Fibroblast of villous mesenchyme (primary cell): ENCODE measurements at regions not wholly inside any gene's neighbourhood (a gene's known extent, or its start where the extent isn't known, plus 50 kb on each side); places are given as distances from the start of the nearest gene placed in this dataset.

ENCODE experiments used
- DNase-seq: peaks from one replicate; pipeline ENCODE4 v3.0.0-alpha.2; 2010; ENCODE audit warnings: low read depth
- H3K4me3 ChIP-seq: 2 replicates; pipeline ENCODE4 v1.5.1; 2011; ENCODE audit warnings: low read depth, mild to moderate bottlenecking, low read length
- TF ChIP-seq, protein P1 (sequence below): IDR thresholded peaks from 2 replicates; pipeline ENCODE4 v1.5.1; 2012; ENCODE audit warnings: low read depth, mild to moderate bottlenecking, low read length; ENCODE audit not compliant: insufficient read depth

DNA sequence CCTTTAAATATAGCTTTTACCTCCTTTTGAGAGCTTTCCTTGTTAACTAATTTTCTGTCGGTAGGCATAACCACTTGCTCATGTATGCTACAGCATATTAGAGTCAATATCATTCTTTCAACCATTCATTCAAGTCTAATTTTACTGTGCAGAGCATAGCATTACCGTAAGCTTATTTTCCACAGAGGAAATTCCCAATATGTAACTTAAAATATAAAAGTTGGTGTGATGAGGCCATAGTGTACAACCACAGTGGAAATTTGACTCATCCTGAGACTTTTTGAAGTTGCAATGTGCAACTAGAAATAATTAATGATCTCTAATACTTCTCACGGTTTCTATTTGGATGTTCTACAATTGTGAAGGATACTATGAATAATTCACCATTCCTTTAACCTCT, 80.6 kb upstream of the KLF6 start:
- no peak for DNase-seq
- TF ChIP-seq, protein P1, sequence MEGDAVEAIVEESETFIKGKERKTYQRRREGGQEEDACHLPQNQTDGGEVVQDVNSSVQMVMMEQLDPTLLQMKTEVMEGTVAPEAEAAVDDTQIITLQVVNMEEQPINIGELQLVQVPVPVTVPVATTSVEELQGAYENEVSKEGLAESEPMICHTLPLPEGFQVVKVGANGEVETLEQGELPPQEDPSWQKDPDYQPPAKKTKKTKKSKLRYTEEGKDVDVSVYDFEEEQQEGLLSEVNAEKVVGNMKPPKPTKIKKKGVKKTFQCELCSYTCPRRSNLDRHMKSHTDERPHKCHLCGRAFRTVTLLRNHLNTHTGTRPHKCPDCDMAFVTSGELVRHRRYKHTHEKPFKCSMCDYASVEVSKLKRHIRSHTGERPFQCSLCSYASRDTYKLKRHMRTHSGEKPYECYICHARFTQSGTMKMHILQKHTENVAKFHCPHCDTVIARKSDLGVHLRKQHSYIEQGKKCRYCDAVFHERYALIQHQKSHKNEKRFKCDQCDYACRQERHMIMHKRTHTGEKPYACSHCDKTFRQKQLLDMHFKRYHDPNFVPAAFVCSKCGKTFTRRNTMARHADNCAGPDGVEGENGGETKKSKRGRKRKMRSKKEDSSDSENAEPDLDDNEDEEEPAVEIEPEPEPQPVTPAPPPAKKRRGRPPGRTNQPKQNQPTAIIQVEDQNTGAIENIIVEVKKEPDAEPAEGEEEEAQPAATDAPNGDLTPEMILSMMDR, result no peak
- H3K4me3 ChIP-seq, result no peak overlapping the region

DNA sequence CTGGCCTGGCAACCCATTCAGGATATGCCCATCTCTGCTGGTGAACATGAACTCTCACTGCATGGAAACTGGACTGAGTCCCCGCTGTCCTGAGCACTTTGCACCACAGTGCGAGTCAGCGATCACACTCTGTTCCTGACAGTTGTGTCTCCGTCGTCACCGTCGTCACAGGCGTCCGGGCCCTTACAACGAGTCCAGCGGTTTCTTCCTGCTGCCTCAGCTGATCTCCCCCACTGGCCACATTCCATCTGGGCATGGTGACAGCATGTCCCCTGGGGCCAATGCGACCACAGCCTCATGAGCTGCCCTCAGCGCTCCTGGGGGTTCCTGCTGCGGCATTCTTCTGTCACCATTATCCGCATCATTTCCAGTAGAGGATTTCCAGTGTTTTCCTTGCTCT, 76.8 kb upstream of the KLF6 start:
- no peak for DNase-seq
- TF ChIP-seq, protein P1, result no peak
- H3K4me3 ChIP-seq, result no peak overlapping the region

DNA sequence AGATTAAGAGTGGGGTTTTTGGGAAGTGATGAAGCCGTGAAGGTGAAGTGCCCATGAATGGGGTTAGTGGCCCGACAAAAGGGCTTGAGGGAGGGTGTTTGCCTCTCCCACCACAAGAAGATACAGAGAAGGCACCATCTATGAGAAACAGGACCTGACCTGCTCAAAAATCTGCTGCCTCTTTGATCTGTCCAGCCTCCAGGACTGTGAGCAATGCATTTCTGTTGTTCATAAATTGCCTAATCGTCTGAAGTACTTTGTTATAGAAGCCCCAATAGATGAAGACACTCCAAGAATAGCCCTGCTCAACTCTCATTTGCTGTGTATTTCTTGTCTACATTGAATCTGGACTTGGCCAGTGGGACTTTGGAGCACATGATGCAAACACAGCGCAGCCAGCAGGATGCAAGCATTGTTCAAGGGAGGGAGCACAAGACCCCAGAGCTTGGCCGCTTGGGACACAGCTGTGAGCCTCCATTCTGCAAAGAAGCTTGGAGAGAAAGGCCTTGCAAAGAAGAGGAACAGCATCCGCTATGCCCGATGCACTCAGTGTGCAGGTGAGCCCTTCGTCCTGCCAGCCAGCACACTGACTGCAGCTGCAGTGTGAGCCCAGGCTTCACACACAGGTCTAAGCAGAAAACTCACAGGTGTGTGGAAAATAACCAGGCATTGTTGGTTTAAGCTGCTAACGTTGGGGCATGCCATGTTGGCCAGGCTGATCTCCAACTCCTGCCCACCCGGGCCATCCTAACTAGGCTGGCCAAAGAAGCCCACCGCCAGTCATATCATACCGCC, 73.2 kb upstream of the KLF6 start:
- no peak overlapping the region for H3K4me3 ChIP-seq
- no peak for DNase-seq
- TF ChIP-seq, protein P1, result no peak

DNA sequence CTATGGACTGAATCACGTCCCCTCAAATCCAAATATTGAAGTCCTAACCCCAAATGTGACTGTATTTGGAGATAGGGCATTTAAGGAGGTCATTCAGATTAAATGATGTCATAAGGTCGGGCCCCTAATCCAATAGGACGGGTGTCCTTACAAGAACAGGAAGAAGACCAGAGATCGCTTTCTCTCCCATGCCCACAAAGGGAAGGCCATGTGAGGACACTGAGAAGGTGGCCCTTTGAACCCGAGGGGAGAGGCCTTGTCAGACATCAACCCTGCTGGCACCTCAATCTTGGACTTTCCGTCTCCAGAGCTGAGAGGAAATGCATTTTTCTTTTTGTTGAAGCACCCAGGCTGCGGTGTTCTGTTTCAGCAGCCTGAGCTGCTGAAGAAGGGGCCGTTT, 72.3 kb upstream of the KLF6 start:
- TF ChIP-seq, protein P1, result no peak
- no peak for DNase-seq

DNA sequence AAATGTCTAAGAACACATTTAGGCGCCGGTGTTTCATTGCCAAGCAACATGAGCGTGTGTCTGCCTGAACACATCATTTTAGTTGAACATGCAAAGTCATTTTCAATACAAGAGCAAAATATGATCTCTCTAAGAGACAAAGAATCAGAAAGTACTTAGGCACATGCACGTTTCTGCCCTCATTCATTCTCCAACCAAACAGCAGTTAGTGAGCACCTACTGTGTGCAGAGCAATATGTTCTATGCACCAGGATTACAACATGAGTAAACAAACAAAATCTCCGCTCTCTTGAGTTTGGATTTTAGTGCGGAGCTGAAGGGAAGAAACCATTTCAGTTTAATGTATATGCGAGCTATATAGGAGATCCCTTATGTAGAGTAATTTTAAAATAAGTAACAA, 71.6 kb upstream of the KLF6 start:
- no peak for DNase-seq
- TF ChIP-seq, protein P1, result no peak
- H3K4me3 ChIP-seq, result no peak overlapping the region

More for the DNA sequence above, 72.3 kb upstream of the KLF6 start:
- no peak overlapping the region for H3K4me3 ChIP-seq

DNA sequence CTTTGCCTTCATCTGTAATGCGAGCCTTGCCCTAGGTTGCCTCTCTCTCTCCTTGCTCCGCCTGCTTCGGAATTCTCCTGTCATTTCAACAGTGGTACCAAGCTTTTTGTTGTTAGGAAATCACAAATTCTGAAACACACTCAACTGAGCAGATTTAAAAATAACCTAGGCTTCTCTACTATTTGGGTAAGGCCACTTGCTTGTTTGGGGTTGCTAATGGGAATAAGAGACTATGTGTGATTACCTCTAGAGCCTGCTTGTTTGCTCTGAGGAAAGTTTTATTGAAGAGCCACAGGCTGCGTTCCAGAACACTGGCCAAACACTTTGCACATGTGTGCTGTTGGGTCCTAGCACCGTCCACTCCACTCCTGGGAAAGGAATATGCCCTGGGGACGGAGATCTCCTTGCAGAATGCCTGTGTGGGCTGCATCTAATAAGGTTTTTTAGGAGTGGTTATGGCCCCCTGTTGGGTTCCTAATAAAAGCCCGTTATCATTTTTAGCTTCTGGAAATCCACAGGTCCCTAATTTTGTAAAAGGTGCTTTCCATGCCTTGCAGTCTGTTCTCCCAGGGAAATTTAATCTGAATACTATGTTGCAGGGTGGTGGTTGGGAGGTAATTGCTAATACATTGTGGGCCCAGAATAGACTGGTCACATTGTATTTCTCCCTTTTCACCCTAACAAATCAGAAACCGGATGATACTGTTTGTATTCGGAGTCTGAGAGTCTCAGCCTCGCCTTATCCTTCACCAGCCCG, 68.7 kb upstream of the KLF6 start:
- TF ChIP-seq, protein P1, result no peak
- H3K4me3 ChIP-seq, result no peak overlapping the region
- DNase-seq, result peak; percentile 79
